GM23338 (cell line): ENCODE measurements at regions not wholly inside any gene's neighbourhood (a gene's known extent, or its start where the extent isn't known, plus 50 kb on each side); places are given as distances from the start of the nearest gene placed in this dataset.
A peak's percentile ranks its signal among the peaks of the same experiment; 100 is the strongest.

Source experiments
- ATAC-seq: fragments of 200-7000 bp; cut with Tn5 transposase; 3 replicates; pipeline ENCODE4 v1.9.1; 2020
- DNase-seq: peaks from one replicate; pipeline ENCODE4 v3.0.0-alpha.2; 2015; ENCODE audit warnings: low spot score
- H2AFZ ChIP-seq: fragments of 200-600 bp; sonication (generic); 2 replicates; pipeline ENCODE4 v1.8.0; 2016; ENCODE audit warnings: antibody characterized with exemption, mild to moderate bottlenecking, moderate library complexity
- H3F3A ChIP-seq: fragments of 200-600 bp; sonication (generic); replicated peaks from 2 replicates; pipeline ENCODE4 v1.8.0; 2017; ENCODE audit warnings: antibody characterized with exemption, mixed run types, low read depth
- H3K27ac ChIP-seq: fragments of 200-600 bp; sonication (generic); 2 replicates; pipeline ENCODE4 v1.6.1; 2016; ENCODE audit warnings: low read depth
- H3K27me3 ChIP-seq: fragments of 200-600 bp; sonication (generic); 2 replicates; pipeline ENCODE4 v1.8.0; 2016; ENCODE audit warnings: mild to moderate bottlenecking, mixed run types, moderate library complexity; ENCODE audit not compliant: insufficient read depth
- H3K36me3 ChIP-seq: fragments of 200-600 bp; sonication (generic); 2 replicates; pipeline ENCODE4 v1.8.0; 2016; ENCODE audit warnings: mild to moderate bottlenecking; ENCODE audit not compliant: insufficient read depth
- H3K4me1 ChIP-seq: fragments of 200-600 bp; sonication (generic); 2 replicates; pipeline ENCODE4 v1.8.0; 2016; ENCODE audit warnings: mild to moderate bottlenecking, moderate library complexity; ENCODE audit not compliant: insufficient read depth
- H3K4me2 ChIP-seq: fragments of 200-600 bp; sonication (generic); 2 replicates; pipeline ENCODE4 v1.7.1; 2017; ENCODE audit warnings: mixed run types
- H3K4me3 ChIP-seq: fragments of 200-600 bp; sonication (generic); 2 replicates; pipeline ENCODE4 v1.6.1; 2016; ENCODE audit warnings: mixed run types
- H3K79me2 ChIP-seq: fragments of 200-600 bp; sonication (generic); replicated peaks from 2 replicates; pipeline ENCODE4 v1.8.0; 2017; ENCODE audit warnings: mild to moderate bottlenecking; ENCODE audit not compliant: insufficient read depth
- H3K9me2 ChIP-seq: fragments of 200-600 bp; sonication (generic); 2 replicates; pipeline ENCODE4 v1.8.0; 2017; ENCODE audit not compliant: insufficient read depth
- H4K20me1 ChIP-seq: fragments of 200-600 bp; sonication (generic); replicated peaks from 2 replicates; pipeline ENCODE4 v1.8.0; 2017; ENCODE audit warnings: mild to moderate bottlenecking; ENCODE audit not compliant: insufficient read depth
- H3K27ac Mint-ChIP-seq: 2 replicates; pipeline ENCODE4 v1.8.0; 2020; ENCODE audit warnings: inconsistent platforms, mild to moderate bottlenecking, moderate library complexity, mixed read lengths
- H3K27me3 Mint-ChIP-seq: 3 replicates; pipeline ENCODE4 v1.8.0; 2022; ENCODE audit warnings: low read depth, mild to moderate bottlenecking, moderate library complexity, mixed read lengths, inconsistent platforms; ENCODE audit not compliant: insufficient read depth, poor library complexity
- H3K36me3 Mint-ChIP-seq: 3 replicates; pipeline ENCODE4 v1.8.0; 2021; ENCODE audit warnings: low read depth, mild to moderate bottlenecking, inconsistent platforms, moderate library complexity, mixed read lengths
- H3K4me1 Mint-ChIP-seq: 3 replicates; pipeline ENCODE4 v1.8.0; 2020; ENCODE audit warnings: mild to moderate bottlenecking, inconsistent platforms, mixed read lengths
- H3K4me3 Mint-ChIP-seq: 3 replicates; pipeline ENCODE4 v1.8.0; 2021; ENCODE audit warnings: moderate library complexity, mild to moderate bottlenecking, inconsistent platforms, mixed read lengths
- H3K9me3 Mint-ChIP-seq: 3 replicates; pipeline ENCODE4 v1.8.0; 2020; ENCODE audit warnings: moderate library complexity, mild to moderate bottlenecking, inconsistent platforms, mixed read lengths
- CTCF ChIP-seq, 2 experiments: fragments of 200-600 bp in 1 of 2; sonication (generic) in 1 of 2; conservative IDR thresholded peaks; 2 replicates each; pipeline versions ENCODE4 v1.5.1 to v1.6.1; 2016 to 2017; ENCODE audit warnings: antibody characterized with exemption in 2 of 2, low read depth in 2 of 2, mild to moderate bottlenecking in 2 of 2, moderate library complexity in 1 of 2
- ETS1 ChIP-seq: IDR thresholded peaks from 2 replicates; pipeline ENCODE4 v1.6.1; 2016; ENCODE audit warnings: antibody characterized with exemption
- EZH2 ChIP-seq: fragments of 200-600 bp; sonication (generic); IDR thresholded peaks from one replicate; pipeline ENCODE4 v1.8.0; 2017; ENCODE audit warnings: antibody characterized with exemption, mild to moderate bottlenecking, low read depth; ENCODE audit not compliant: unreplicated experiment
- JUNB ChIP-seq: IDR thresholded peaks from one replicate; pipeline ENCODE4 v1.6.1; 2016; ENCODE audit warnings: antibody characterized with exemption; ENCODE audit not compliant: unreplicated experiment
- NANOG ChIP-seq: IDR thresholded peaks from 2 replicates; pipeline ENCODE4 v1.6.1; 2016; ENCODE audit warnings: antibody characterized with exemption, borderline replicate concordance
- POLR2AphosphoS5 ChIP-seq: IDR thresholded peaks from 2 replicates; pipeline ENCODE4 v1.6.1; 2016; ENCODE audit warnings: antibody characterized with exemption, low read depth
- REST ChIP-seq: IDR thresholded peaks from one replicate; pipeline ENCODE4 v1.6.1; 2018; ENCODE audit warnings: antibody characterized with exemption; ENCODE audit not compliant: unreplicated experiment
- STAT1 ChIP-seq: IDR thresholded peaks from one replicate; pipeline ENCODE4 v1.6.1; 2016; ENCODE audit warnings: antibody characterized with exemption; ENCODE audit not compliant: unreplicated experiment
- ZNF114 ChIP-seq: fragments of 250-450 bp; sonication (Bioruptor Pico); IDR thresholded peaks from 2 replicates; pipeline ENCODE4 v1.5.0; 2020; ENCODE audit warnings: mild to moderate bottlenecking, moderate library complexity
- ZNF331 ChIP-seq: fragments of 250-450 bp; sonication (Bioruptor Pico); IDR thresholded peaks from 2 replicates; pipeline ENCODE4 v1.5.0; 2020; ENCODE audit warnings: low read depth, mild to moderate bottlenecking, moderate library complexity
- TF ChIP-seq, protein P1 (sequence below): fragments of 250-450 bp; sonication (Bioruptor Pico); IDR thresholded peaks from 2 replicates; pipeline ENCODE4 v1.5.0; 2020; ENCODE audit warnings: mild to moderate bottlenecking, moderate library complexity

DNA sequence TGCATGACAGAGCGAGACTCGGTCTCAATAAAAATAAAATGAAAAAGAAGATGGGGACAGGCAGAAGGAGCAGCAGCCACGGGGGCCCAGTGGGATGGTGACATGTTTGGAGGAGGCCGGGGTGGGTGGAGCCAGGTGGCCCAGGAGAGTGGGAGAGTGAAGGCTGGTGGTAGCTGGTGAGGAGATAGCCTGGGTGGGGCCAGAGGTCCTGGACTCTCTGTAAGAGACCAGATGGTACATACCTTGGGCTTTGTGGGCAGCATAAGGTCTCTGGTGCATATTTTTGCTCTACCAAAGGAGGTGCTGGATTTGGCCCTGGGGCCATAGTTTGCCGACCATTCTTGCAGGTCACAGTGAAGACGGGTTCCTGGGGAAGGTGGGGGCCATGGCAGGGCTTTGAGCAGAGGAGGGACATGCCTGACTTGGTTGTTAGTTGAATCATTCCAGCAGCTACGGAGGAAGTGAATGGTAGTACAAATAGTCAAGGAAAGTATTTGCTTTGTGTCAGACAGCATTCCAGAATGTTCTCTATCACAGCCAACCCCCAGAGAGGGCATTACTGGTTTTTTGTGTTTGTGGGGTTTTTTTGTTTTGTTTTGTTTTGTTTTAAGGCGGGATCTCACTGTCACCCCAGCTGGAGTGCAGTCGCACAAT, 69.1 kb downstream of the ARHGEF18 start:
- H3K27me3 Mint-ChIP-seq = peaks cover 11% of the 10 kb centered on the region
- Histone ChIP-seq H3F3A (no peaks in the 10 kb centered on the region), H3K4me1 (no peaks in the 10 kb centered on the region; the same call in 1 of the 2 replicates), H4K20me1 (no peaks in the 10 kb centered on the region; the same call in 1 of the 2 replicates), H3K9me2 (no peaks in the 10 kb centered on the region), H3K27me3 (no peaks in the 10 kb centered on the region), H3K27ac (no peak overlapping the region), H2AFZ (no peak overlapping the region), H3K4me2 (no peak overlapping the region), H3K36me3 (no peaks in the 10 kb centered on the region), H3K4me3 (no peak overlapping the region), H3K79me2 (peaks cover 36% of the 10 kb centered on the region)
- TF ChIP-seq ETS1 (no peak), EZH2 (no peak), STAT1 (no peak), ZNF331 (no peak), REST (no peak), NANOG (no peak), CTCF (conservative IDR thresholded peaks at IDR 0.05; ENCODE audit: low read depth in 2 of 2) (no peak), POLR2AphosphoS5 (no peak), JUNB (no peak), ZNF114 (CRISPR knock-in tag) (no peak)
- TF ChIP-seq, protein P1, sequence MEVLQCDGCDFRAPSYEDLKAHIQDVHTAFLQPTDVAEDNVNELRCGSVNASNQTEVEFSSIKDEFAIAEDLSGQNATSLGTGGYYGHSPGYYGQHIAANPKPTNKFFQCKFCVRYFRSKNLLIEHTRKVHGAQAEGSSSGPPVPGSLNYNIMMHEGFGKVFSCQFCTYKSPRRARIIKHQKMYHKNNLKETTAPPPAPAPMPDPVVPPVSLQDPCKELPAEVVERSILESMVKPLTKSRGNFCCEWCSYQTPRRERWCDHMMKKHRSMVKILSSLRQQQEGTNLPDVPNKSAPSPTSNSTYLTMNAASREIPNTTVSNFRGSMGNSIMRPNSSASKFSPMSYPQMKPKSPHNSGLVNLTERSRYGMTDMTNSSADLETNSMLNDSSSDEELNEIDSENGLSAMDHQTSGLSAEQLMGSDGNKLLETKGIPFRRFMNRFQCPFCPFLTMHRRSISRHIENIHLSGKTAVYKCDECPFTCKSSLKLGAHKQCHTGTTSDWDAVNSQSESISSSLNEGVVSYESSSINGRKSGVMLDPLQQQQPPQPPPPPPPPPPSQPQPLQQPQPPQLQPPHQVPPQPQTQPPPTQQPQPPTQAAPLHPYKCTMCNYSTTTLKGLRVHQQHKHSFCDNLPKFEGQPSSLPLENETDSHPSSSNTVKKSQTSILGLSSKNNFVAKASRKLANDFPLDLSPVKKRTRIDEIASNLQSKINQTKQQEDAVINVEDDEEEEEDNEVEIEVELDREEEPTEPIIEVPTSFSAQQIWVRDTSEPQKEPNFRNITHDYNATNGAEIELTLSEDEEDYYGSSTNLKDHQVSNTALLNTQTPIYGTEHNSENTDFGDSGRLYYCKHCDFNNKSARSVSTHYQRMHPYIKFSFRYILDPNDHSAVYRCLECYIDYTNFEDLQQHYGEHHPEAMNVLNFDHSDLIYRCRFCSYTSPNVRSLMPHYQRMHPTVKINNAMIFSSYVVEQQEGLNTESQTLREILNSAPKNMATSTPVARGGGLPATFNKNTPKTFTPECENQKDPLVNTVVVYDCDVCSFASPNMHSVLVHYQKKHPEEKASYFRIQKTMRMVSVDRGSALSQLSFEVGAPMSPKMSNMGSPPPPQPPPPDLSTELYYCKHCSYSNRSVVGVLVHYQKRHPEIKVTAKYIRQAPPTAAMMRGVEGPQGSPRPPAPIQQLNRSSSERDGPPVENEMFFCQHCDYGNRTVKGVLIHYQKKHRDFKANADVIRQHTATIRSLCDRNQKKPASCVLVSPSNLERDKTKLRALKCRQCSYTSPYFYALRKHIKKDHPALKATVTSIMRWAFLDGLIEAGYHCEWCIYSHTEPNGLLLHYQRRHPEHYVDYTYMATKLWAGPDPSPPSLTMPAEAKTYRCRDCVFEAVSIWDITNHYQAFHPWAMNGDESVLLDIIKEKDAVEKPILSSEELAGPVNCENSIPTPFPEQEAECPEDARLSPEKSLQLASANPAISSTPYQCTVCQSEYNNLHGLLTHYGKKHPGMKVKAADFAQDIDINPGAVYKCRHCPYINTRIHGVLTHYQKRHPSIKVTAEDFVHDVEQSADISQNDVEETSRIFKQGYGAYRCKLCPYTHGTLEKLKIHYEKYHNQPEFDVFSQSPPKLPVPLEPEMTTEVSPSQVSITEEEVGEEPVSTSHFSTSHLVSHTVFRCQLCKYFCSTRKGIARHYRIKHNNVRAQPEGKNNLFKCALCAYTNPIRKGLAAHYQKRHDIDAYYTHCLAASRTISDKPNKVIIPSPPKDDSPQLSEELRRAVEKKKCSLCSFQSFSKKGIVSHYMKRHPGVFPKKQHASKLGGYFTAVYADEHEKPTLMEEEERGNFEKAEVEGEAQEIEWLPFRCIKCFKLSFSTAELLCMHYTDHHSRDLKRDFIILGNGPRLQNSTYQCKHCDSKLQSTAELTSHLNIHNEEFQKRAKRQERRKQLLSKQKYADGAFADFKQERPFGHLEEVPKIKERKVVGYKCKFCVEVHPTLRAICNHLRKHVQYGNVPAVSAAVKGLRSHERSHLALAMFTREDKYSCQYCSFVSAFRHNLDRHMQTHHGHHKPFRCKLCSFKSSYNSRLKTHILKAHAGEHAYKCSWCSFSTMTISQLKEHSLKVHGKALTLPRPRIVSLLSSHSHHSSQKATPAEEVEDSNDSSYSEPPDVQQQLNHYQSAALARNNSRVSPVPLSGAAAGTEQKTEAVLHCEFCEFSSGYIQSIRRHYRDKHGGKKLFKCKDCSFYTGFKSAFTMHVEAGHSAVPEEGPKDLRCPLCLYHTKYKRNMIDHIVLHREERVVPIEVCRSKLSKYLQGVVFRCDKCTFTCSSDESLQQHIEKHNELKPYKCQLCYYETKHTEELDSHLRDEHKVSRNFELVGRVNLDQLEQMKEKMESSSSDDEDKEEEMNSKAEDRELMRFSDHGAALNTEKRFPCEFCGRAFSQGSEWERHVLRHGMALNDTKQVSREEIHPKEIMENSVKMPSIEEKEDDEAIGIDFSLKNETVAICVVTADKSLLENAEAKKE (CRISPR knock-in tag) = no peak
- peaks cover 14% of the 10 kb centered on the region for H3K4me1 Mint-ChIP-seq
- H3K27ac Mint-ChIP-seq = peak overlapping the region; percentile 84
- no peaks in the 10 kb centered on the region; the same call in 2 of the 3 replicates for H3K9me3 Mint-ChIP-seq
- no peaks in the 10 kb centered on the region for H3K36me3 Mint-ChIP-seq
- no peak overlapping the region for H3K4me3 Mint-ChIP-seq
- ATAC-seq = no peak
- DNase-seq = peak; percentile 11
